ENCODE measurements at regions not wholly inside any gene's neighbourhood (a gene's known extent, or its start where the extent isn't known, plus 50 kb on each side); places are given as distances from the start of the nearest gene placed in this dataset.

GRCh38 chr13:54484166-54484565 is 1455.6 kb downstream of the OLFM4 start:
- Mint-ChIP-seq H3K4me3 (ENCODE audit: unreplicated experiment) (no peak overlapping the region), H3K36me3 (ENCODE audit: low read depth, unreplicated experiment) (no peaks in the 10 kb centered on the region), H3K9me3 (ENCODE audit: unreplicated experiment) (no peaks in the 10 kb centered on the region), H3K27ac (ENCODE audit: unreplicated experiment) (no peak overlapping the region), H3K4me1 (ENCODE audit: unreplicated experiment) (no peaks in the 10 kb centered on the region), H3K27me3 (ENCODE audit: unreplicated experiment) (no peaks in the 10 kb centered on the region)
- no peak for DNase-seq (ENCODE audit: low spot score)
- TF ChIP-seq, protein P1, sequence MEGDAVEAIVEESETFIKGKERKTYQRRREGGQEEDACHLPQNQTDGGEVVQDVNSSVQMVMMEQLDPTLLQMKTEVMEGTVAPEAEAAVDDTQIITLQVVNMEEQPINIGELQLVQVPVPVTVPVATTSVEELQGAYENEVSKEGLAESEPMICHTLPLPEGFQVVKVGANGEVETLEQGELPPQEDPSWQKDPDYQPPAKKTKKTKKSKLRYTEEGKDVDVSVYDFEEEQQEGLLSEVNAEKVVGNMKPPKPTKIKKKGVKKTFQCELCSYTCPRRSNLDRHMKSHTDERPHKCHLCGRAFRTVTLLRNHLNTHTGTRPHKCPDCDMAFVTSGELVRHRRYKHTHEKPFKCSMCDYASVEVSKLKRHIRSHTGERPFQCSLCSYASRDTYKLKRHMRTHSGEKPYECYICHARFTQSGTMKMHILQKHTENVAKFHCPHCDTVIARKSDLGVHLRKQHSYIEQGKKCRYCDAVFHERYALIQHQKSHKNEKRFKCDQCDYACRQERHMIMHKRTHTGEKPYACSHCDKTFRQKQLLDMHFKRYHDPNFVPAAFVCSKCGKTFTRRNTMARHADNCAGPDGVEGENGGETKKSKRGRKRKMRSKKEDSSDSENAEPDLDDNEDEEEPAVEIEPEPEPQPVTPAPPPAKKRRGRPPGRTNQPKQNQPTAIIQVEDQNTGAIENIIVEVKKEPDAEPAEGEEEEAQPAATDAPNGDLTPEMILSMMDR (IDR thresholded peaks at IDR 0.05; ENCODE audit: unreplicated experiment) = no peak

DNA sequence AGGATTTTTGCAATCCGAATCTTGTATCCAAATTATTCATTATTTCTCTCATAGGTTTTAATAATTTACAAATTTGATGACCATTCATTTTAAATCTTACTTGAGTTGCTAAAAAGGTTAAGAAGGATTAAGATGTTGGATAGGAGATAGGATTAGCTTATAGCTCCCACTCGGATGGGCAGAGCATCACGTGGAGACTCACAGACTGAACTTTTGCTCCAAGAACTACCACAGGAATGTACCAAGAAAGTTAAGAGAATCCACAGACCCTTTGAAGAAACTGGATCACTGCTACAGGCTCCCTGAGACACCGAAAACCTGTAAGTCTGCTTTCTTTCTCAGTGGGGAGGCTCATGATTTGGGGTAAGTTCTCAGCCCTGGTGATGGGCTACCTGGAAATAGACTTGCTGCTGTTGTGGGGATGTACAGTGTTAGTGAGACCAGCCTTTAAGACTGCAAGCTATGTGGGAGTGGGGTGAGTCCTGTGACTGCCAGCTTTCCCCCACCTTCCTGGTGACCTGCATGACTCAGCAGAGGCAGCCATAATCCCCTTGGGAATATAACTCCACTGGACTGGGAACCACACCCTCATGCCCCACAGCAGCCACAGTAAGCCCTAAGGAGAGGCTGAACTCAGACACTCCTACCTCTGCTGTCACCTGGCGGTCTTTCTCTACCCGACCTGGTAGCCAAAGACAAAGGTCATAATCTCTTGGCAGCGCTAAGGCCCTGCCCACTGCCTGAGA is 1458.0 kb downstream of the OLFM4 start:
- no peak for DNase-seq (ENCODE audit: low spot score)
- H3K9me3 Mint-ChIP-seq (ENCODE audit: unreplicated experiment) = no peaks in the 10 kb centered on the region
- H3K4me3 Mint-ChIP-seq (ENCODE audit: unreplicated experiment) = no peak overlapping the region
- no peaks in the 10 kb centered on the region for H3K27me3 Mint-ChIP-seq (ENCODE audit: unreplicated experiment)
- no peak overlapping the region for H3K27ac Mint-ChIP-seq (ENCODE audit: unreplicated experiment)
- no peaks in the 10 kb centered on the region for H3K36me3 Mint-ChIP-seq (ENCODE audit: low read depth, unreplicated experiment)
- TF ChIP-seq, protein P1 (IDR thresholded peaks at IDR 0.05; ENCODE audit: unreplicated experiment) = no peak
- no peaks in the 10 kb centered on the region for H3K4me1 Mint-ChIP-seq (ENCODE audit: unreplicated experiment)

DNA sequence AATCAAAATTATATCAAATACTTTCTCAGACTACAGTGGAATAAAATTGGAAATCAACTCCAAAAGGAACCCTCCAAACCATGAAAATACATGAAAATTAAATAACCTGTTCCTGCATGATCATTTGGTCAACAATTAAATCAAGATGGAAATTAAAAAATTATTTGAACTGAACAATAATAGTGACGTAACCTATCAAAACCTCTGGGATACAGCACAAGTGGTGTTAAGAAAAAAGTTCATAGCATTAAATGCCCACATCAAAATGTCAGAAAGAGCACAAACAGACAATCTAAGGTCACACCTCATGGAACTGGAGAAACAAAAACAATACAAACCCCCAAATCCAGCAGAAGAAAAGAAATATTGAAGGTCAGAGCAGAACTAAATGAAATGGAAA is 1460.7 kb downstream of the OLFM4 start:
- no peaks in the 10 kb centered on the region for H3K27me3 Mint-ChIP-seq (ENCODE audit: unreplicated experiment)
- H3K9me3 Mint-ChIP-seq (ENCODE audit: unreplicated experiment) = no peaks in the 10 kb centered on the region
- H3K36me3 Mint-ChIP-seq (ENCODE audit: low read depth, unreplicated experiment) = no peaks in the 10 kb centered on the region
- no peak for DNase-seq (ENCODE audit: low spot score)
- H3K4me3 Mint-ChIP-seq (ENCODE audit: unreplicated experiment) = no peak overlapping the region
- H3K27ac Mint-ChIP-seq (ENCODE audit: unreplicated experiment) = no peak overlapping the region
- TF ChIP-seq, protein P1 (IDR thresholded peaks at IDR 0.05; ENCODE audit: unreplicated experiment) = no peak
- H3K4me1 Mint-ChIP-seq (ENCODE audit: unreplicated experiment) = no peaks in the 10 kb centered on the region

- no peaks in the 10 kb centered on the region for H3K4me1 Mint-ChIP-seq (ENCODE audit: unreplicated experiment)
- H3K27me3 Mint-ChIP-seq (ENCODE audit: unreplicated experiment) = no peaks in the 10 kb centered on the region
- no peak for DNase-seq (ENCODE audit: low spot score)
- no peaks in the 10 kb centered on the region for H3K9me3 Mint-ChIP-seq (ENCODE audit: unreplicated experiment)
- no peak overlapping the region for H3K27ac Mint-ChIP-seq (ENCODE audit: unreplicated experiment)
- TF ChIP-seq, protein P1 (IDR thresholded peaks at IDR 0.05; ENCODE audit: unreplicated experiment) = no peak
- no peaks in the 10 kb centered on the region for H3K36me3 Mint-ChIP-seq (ENCODE audit: low read depth, unreplicated experiment)
- H3K4me3 Mint-ChIP-seq (ENCODE audit: unreplicated experiment) = no peak overlapping the region
These were observed 1464.4 kb downstream of the OLFM4 start for GRCh38 chr13:54492995-54493394.

DNA sequence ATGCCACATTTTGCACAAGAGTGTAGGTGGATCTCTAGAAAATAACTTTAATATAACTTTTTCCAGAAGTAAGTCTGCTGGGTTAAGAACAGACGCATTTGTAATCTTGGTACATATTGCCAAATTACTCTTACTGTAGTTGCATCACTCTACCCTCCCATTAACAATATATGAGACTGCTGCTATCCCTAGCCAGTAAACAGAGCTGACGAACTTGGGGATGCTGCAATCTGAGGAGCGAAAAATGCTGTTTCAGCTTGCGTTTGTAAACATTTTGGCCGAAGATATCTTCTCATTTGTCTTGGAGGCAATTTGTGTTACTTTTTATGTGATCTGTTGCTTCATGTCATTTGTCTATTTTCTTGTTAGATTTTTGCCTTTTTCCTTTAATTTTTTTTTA is 1482.8 kb downstream of the OLFM4 start:
- Mint-ChIP-seq H3K36me3 (ENCODE audit: low read depth, unreplicated experiment) (no peaks in the 10 kb centered on the region), H3K9me3 (ENCODE audit: unreplicated experiment) (no peaks in the 10 kb centered on the region), H3K4me1 (ENCODE audit: unreplicated experiment) (no peaks in the 10 kb centered on the region), H3K27me3 (ENCODE audit: unreplicated experiment) (peaks cover 1% of the 10 kb centered on the region), H3K4me3 (ENCODE audit: unreplicated experiment) (no peak overlapping the region), H3K27ac (ENCODE audit: unreplicated experiment) (no peak overlapping the region)
- TF ChIP-seq, protein P1 (IDR thresholded peaks at IDR 0.05; ENCODE audit: unreplicated experiment) = no peak
- DNase-seq (ENCODE audit: low spot score) = no peak
